Left ventricle myocardium inferior (tissue), 1 donor: ENCODE measurements at regions not wholly inside any gene's neighbourhood (a gene's known extent, or its start where the extent isn't known, plus 50 kb on each side); places are given as distances from the start of the nearest gene placed in this dataset.

Experiments used
- DNase-seq: peaks from one replicate; pipeline ENCODE4 v3.0.0-alpha.2; 2020
- H3K27ac ChIP-seq: fragments of 200-600 bp; replicated peaks from 2 replicates; pipeline ENCODE4 v1.8.0; 2021
- H3K27me3 ChIP-seq: fragments of 200-600 bp; 2 replicates; pipeline ENCODE4 v1.8.0; 2021; ENCODE audit warnings: low read depth
- H3K36me3 ChIP-seq: fragments of 200-600 bp; 2 replicates; pipeline ENCODE4 v1.8.0; 2021
- H3K4me1 ChIP-seq: fragments of 200-600 bp; 2 replicates; pipeline ENCODE4 v1.8.0; 2021
- H3K4me3 ChIP-seq: fragments of 200-600 bp; 2 replicates; pipeline ENCODE4 v1.8.0; 2021; ENCODE audit warnings: mild to moderate bottlenecking, moderate library complexity
- H3K9me3 ChIP-seq: fragments of 200-600 bp; replicated peaks from 2 replicates; pipeline ENCODE4 v1.8.0; 2021
- CTCF ChIP-seq: fragments of 200-600 bp; IDR thresholded peaks from 2 replicates; pipeline ENCODE4 v1.8.0; 2021; ENCODE audit warnings: antibody characterized with exemption, mild to moderate bottlenecking, borderline replicate concordance
- intact Hi-C: fragments of 100-400 bp; cut with micrococcal nuclease; formaldehyde crosslinking; loops from one replicate; pipeline ENCODE4 v1.11.0; 2022
- donor health status: DM: no; HTN: yes; CAD: no; lungs with severe emphysema.

- intact Hi-C loops, result no loop called here
- Histone ChIP-seq H3K4me3 (no peak overlapping the region), H3K36me3 (no peaks in the 10 kb centered on the region), H3K9me3 (no peaks in the 10 kb centered on the region), H3K27me3 (no peaks in the 10 kb centered on the region), H3K4me1 (no peaks in the 10 kb centered on the region), H3K27ac (no peak overlapping the region)
- TF ChIP-seq CTCF, result no peak
- DNase-seq, result no peak
These were observed 258.3 kb upstream of the TCF21 start for GRCh38 chr6:133630651-133631050.

GRCh38 chr6:133631421-133631820 lies 257.5 kb upstream of the TCF21 start:
- Histone ChIP-seq H3K4me3 (no peak overlapping the region), H3K4me1 (no peaks in the 10 kb centered on the region), H3K27ac (no peak overlapping the region), H3K36me3 (no peaks in the 10 kb centered on the region), H3K9me3 (peaks cover under 1% of the 10 kb centered on the region), H3K27me3 (no peaks in the 10 kb centered on the region)
- DNase-seq, result no peak
- no peak for TF ChIP-seq CTCF
- intact Hi-C loops, result no loop called here

GRCh38 chr6:133632206-133632605 lies 256.7 kb upstream of the TCF21 start:
- no peaks in the 10 kb centered on the region for H3K36me3 ChIP-seq
- DNase-seq, result no peak
- H3K27me3 ChIP-seq, result no peaks in the 10 kb centered on the region
- intact Hi-C loops, result no loop called here
- H3K4me3 ChIP-seq, result no peak overlapping the region
- H3K4me1 ChIP-seq, result no peaks in the 10 kb centered on the region
- no peak for TF ChIP-seq CTCF
- H3K9me3 ChIP-seq, result peaks cover 4% of the 10 kb centered on the region
- H3K27ac ChIP-seq, result no peak overlapping the region

- no peaks in the 10 kb centered on the region for H3K27me3 ChIP-seq
- H3K27ac ChIP-seq, result no peak overlapping the region
- no peak for TF ChIP-seq CTCF
- intact Hi-C loops, result no loop called here
- H3K36me3 ChIP-seq, result no peaks in the 10 kb centered on the region
- no peak overlapping the region for H3K4me3 ChIP-seq
- no peak for DNase-seq
- H3K9me3 ChIP-seq, result peaks cover 4% of the 10 kb centered on the region
- H3K4me1 ChIP-seq, result no peaks in the 10 kb centered on the region
These were observed 256.0 kb upstream of the TCF21 start for GRCh38 chr6:133632906-133633305.

- H3K27ac ChIP-seq, result no peak overlapping the region
- intact Hi-C loops, result no loop called here
- DNase-seq, result no peak
- H3K4me3 ChIP-seq, result no peak overlapping the region
- H3K36me3 ChIP-seq, result no peaks in the 10 kb centered on the region
- H3K9me3 ChIP-seq, result peaks cover 9% of the 10 kb centered on the region
- no peak for TF ChIP-seq CTCF
- no peaks in the 10 kb centered on the region for H3K4me1 ChIP-seq
- H3K27me3 ChIP-seq, result no peaks in the 10 kb centered on the region
These were observed 254.4 kb upstream of the TCF21 start for GRCh38 chr6:133634474-133634873.

GRCh38 chr6:133635447-133635846 lies 253.5 kb upstream of the TCF21 start:
- H3K9me3 ChIP-seq, result peaks cover 9% of the 10 kb centered on the region
- no peak for TF ChIP-seq CTCF
- H3K27me3 ChIP-seq, result no peaks in the 10 kb centered on the region
- no peak overlapping the region for H3K4me3 ChIP-seq
- H3K27ac ChIP-seq, result no peak overlapping the region
- no peak for DNase-seq
- no peaks in the 10 kb centered on the region for H3K36me3 ChIP-seq
- no peaks in the 10 kb centered on the region for H3K4me1 ChIP-seq
- intact Hi-C loops, result no loop called here
